GM21619 (cell line): ENCODE measurements at regions not wholly inside any gene's neighbourhood (a gene's known extent, or its start where the extent isn't known, plus 50 kb on each side); places are given as distances from the start of the nearest gene placed in this dataset.

Experiments used
- ATAC-seq: cut with Tn5 transposase; IDR thresholded peaks from one replicate; pipeline ENCODE4 v1.9.1; 2021; ENCODE audit not compliant: unreplicated experiment

DNA sequence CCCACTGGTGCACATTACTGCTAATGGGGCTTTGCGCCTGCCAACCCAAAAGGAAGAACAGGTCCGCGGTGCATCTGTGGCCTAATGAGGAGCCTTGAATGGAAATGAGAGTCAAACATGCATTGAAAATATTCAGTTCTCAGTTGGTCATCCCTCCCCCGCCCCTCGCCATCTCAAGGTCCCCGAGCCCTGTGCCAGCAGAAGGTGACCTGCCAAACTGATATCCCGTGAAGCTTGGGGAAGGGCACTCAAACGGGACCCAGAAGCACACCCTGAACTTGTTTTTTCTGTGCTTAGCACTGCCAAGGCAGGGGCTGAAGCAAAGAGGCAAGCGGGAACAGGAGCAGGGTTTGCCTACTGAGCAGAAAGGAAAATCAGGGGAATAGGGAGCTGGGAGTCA lies 67.9 kb upstream of the ZNF648 start:
- no peak for ATAC-seq

DNA sequence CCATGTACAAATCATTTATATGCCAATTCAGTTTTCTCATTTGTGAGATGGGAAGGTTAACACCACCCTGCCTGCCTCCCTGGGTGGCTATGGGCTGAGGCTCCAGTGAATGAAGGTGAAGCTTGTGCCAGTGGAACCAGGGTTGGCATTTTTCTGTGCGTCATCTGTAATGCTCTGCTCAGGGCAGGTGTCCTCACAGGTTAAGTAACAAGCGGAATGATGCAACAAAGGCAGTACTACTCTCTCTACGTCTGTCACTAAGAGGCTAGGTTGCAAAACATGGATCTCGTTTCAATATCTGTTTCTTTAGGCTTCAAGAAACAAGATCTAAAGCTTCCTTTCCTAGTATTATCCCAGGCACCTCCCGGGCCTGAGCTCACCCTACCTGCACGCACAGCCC lies 67.0 kb upstream of the ZNF648 start:
- ATAC-seq: no peak

DNA sequence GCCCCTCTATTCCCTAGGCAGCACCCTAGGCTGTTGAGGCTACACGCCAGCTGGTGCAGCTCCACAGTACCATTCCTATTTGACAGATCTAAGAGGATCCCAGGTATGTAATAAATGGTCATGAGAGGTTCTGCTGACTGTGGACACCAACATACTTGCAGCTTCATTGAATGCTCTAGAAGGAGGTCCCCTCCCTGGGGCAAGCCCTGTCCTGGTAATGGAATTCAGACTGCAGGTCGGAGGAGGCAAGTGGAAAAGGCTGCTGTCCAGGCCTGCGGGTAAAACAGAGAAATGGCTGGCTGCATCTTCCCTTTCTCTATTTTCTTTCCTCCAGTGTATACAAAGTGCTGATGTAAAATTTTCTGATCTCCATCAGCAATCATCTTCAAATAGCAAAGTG lies 66.1 kb upstream of the ZNF648 start:
- ATAC-seq: no peak

GRCh38 chr1:182126272-182126800 lies 64.8 kb upstream of the ZNF648 start:
- no peak for ATAC-seq

- ATAC-seq: no peak
Measured at GRCh38 chr1:182122913-182123260, 61.4 kb upstream of the ZNF648 start.

- no peak for ATAC-seq
Measured at GRCh38 chr1:182122256-182122912, 60.9 kb upstream of the ZNF648 start.

GRCh38 chr1:182121787-182122186 lies 60.3 kb upstream of the ZNF648 start:
- ATAC-seq: no peak

- ATAC-seq: no peak
Measured at GRCh38 chr1:182120411-182121258, 59.1 kb upstream of the ZNF648 start.

DNA sequence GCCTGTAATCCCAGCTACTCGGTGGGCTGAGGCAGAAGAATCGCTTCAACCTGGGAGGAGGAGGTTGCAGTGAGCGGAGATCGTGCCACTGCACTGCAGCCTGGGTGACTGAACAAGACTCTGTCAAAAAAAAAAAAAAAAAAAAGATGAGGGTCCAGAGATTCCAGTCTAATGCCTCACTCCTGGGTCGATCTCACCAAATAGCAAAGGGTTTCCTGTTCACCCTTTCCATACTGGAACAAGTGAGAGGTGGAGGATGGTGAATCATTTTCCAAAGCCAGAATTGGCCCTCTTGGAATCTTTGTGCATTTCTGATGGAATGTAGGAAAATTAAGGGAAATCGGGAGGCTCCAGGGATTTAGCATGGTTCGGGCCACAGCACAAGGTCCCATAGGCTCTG lies 58.1 kb upstream of the ZNF648 start:
- no peak for ATAC-seq

- no peak for ATAC-seq
Measured at GRCh38 chr1:182118851-182119250, 57.3 kb upstream of the ZNF648 start.

GRCh38 chr1:182114627-182115023 lies 53.1 kb upstream of the ZNF648 start:
- ATAC-seq: no peak

DNA sequence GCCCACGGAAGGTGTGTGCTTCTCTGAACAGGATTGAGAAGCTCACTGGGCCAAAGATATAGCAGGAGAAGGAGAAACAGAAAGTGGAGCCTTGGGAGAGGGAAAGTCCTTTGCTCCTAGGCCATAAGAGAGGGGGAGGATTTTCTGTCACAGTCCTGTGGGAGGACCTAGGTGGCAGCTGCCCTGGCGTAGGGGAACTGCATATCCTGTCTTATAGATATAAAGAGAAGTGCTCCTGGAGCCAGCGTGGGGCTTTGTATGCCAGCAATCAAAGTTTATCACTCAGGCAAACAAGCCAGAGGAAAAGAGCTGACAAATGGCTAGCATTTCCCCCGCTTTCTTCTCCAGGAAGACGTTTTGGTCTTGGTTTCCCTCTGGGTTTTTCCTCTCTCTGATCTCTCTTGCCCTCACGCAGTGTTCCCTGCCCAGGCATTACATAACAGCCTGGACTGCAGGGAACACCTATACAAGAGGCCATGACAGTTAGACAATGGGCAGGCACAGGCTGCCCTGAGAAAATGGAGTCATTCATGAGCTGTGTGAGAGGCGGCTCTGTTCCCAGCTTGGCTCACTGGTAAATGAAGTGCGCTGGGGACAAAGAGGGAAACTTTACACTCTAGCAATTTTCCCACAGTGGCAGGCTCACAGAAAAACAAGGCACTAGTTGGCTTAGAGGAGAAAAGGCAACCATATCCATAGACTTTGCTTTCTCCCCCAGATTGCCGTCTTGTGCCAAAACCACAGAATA lies 52.5 kb upstream of the ZNF648 start:
- ATAC-seq: no peak

DNA sequence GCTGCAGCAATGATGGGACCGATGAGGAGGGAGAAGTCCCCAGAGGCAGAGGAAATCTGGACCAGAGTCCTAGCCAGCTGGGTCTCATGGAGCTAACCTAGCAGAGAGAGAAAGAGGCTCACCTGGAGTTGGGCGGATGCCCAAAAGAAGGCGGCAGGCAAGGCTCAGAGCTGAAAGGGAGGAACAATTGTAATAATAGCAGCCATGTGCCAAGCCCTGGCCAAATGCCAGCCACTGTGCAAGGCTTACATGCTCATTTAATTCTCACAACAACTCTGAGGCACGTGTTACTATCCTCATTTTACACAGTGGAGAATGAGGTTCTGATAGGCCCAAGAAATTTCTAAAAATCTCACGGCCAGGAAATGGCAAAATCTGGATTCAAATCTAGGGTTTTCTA lies 50.0 kb upstream of the ZNF648 start:
- ATAC-seq: no peak
